Breast epithelium (tissue), 4 donors: ENCODE measurements at regions not wholly inside any gene's neighbourhood (a gene's known extent, or its start where the extent isn't known, plus 50 kb on each side); places are given as distances from the start of the nearest gene placed in this dataset.

ENCODE experiments used
- DNase-seq, 2 donors: peaks; one replicate each; pipeline ENCODE4 v3.0.0-alpha.2; 2019; ENCODE audit warnings: low spot score in 2 of 2
- H3K27ac ChIP-seq, 2 donors: fragments of 200-600 bp; sonication (generic) in 1 of 2; one replicate each; pipeline ENCODE4 v1.5.1; 2016 to 2019; ENCODE audit warnings: mild to moderate bottlenecking in 1 of 2
- H3K27me3 ChIP-seq, 2 donors: fragments of 200-600 bp; sonication (generic) in 1 of 2; one replicate each; pipeline versions ENCODE4 v1.5.1 to v1.6.0; 2017 to 2019; ENCODE audit warnings: control low read depth in 1 of 2, mild to moderate bottlenecking in 1 of 2
- H3K36me3 ChIP-seq: fragments of 200-600 bp; one replicate; pipeline ENCODE4 v1.5.1; 2019
- H3K4me1 ChIP-seq, 2 donors: fragments of 200-600 bp; sonication (generic); one replicate each; pipeline ENCODE4 v1.5.1; 2016 to 2019; ENCODE audit warnings: control low read depth in 1 of 2
- H3K4me3 ChIP-seq, 3 donors: fragments of 200-600 bp; sonication (generic); 1 replicate in 2 of 3; 2 replicates in 1 of 3; pipeline ENCODE4 v1.5.1; 2016 to 2019; ENCODE audit warnings: mild to moderate bottlenecking in 3 of 3, moderate library complexity in 2 of 3
- H3K9me3 ChIP-seq, 2 donors: fragments of 200-600 bp; sonication (generic) in 1 of 2; one replicate each; pipeline ENCODE4 v1.5.1; 2016 to 2019; ENCODE audit warnings: control low read depth in 1 of 2
- POLR2A ChIP-seq: fragments of 450-650 bp; IDR thresholded peaks from one replicate; pipeline ENCODE4 v1.6.1; 2016; ENCODE audit warnings: antibody characterized with exemption, mild to moderate bottlenecking, moderate library complexity
- POLR2AphosphoS5 ChIP-seq, 3 donors: sonication (generic); formaldehyde crosslinking; IDR thresholded peaks; one replicate each; pipeline ENCODE4 v1.6.1; 2017; ENCODE audit warnings: antibody characterized with exemption in 3 of 3
- intact Hi-C: fragments of 100-400 bp; cut with DNase I; formaldehyde crosslinking; loops from one replicate; pipeline ENCODE4 v1.15.1; 2023; ENCODE audit warnings: low total_unique reads
- TF ChIP-seq, protein P1 (sequence below), 3 donors: fragments of 450-650 bp; IDR thresholded peaks; one replicate each; pipeline ENCODE4 v1.5.1; 2016 to 2017; ENCODE audit warnings: antibody characterized with exemption in 3 of 3, mild to moderate bottlenecking in 3 of 3, moderate library complexity in 3 of 3

DNA sequence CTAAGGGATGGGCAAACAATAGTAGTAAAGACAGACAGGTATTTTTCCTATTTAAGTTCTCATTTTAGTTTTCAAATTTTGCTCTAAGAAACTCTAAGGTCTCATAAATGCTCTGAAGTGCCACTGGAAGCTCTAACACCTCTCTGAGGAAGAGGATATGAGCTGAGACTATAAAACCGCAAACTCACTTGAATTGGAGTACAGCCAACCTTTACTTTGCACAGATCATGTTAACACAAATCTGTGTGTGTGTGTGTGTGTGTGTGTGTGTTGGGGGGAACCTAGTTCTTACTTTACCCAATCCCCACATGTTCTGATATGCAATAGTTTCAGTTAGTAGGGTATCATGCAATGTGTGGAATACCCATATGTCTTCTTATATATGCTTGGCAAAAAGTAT lies 446.8 kb downstream of the CHL1 start:
- intact Hi-C loops: no loop called here
- Histone ChIP-seq H3K36me3 (no peaks in the 10 kb centered on the region), H3K4me1 (no peaks in the 10 kb centered on the region), H3K4me3 (no peak overlapping the region), H3K9me3 (no peaks in the 10 kb centered on the region), H3K27ac (no peak overlapping the region), H3K27me3 (no peaks in the 10 kb centered on the region)
- no peak for DNase-seq
- TF ChIP-seq, protein P1, sequence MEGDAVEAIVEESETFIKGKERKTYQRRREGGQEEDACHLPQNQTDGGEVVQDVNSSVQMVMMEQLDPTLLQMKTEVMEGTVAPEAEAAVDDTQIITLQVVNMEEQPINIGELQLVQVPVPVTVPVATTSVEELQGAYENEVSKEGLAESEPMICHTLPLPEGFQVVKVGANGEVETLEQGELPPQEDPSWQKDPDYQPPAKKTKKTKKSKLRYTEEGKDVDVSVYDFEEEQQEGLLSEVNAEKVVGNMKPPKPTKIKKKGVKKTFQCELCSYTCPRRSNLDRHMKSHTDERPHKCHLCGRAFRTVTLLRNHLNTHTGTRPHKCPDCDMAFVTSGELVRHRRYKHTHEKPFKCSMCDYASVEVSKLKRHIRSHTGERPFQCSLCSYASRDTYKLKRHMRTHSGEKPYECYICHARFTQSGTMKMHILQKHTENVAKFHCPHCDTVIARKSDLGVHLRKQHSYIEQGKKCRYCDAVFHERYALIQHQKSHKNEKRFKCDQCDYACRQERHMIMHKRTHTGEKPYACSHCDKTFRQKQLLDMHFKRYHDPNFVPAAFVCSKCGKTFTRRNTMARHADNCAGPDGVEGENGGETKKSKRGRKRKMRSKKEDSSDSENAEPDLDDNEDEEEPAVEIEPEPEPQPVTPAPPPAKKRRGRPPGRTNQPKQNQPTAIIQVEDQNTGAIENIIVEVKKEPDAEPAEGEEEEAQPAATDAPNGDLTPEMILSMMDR (IDR thresholded peaks at IDR 0.05): no peak
- no peak for TF ChIP-seq POLR2A
- TF ChIP-seq POLR2AphosphoS5 (IDR thresholded peaks at IDR 0.05): no peak

DNA sequence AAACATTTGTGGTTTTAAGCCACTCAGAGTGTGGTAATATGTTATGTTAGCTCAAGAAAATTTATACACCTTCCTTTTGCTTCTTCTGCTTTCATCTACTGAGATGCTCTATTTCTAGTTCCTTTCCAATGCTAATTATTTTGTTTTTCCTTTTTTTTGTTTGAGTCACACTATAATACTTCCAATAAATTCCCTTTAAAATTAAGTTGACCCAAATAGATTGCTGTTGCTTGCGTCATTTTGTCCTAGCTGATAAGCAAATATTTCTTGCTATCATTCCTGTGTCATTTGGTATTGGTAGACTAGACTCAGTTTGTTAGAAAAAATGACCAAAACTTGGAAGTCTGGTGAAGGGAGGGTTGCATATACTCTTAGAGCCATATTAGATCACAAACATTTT lies 437.0 kb upstream of the CNTN6 start:
- Histone ChIP-seq H3K27me3 (no peaks in the 10 kb centered on the region), H3K27ac (no peak overlapping the region), H3K36me3 (no peaks in the 10 kb centered on the region), H3K4me3 (no peak overlapping the region), H3K4me1 (no peaks in the 10 kb centered on the region), H3K9me3 (no peaks in the 10 kb centered on the region)
- no peak for DNase-seq
- TF ChIP-seq POLR2AphosphoS5 (IDR thresholded peaks at IDR 0.05): no peak
- no peak for TF ChIP-seq POLR2A
- TF ChIP-seq, protein P1 (IDR thresholded peaks at IDR 0.05): no peak
- intact Hi-C loops: no loop called here

DNA sequence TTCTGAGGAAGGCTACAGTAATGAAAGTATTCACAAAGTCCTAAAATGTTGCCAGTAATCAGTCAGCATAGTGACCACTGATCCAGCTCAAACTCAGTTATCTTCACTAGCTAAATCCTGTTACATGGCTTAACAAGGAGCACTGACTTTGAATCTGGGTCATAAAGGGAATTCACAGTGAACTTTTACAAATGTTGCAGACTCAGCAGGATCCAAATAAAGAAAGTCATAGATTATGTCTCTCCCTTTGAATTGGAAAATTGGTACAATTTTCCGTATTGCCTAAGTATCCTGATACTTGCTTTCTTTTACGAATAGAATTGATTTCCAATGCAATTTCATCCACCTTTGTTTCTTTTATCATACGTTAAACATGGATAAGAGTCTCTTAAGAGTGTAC lies 431.5 kb upstream of the CNTN6 start:
- Histone ChIP-seq H3K4me3 (no peak overlapping the region), H3K9me3 (no peaks in the 10 kb centered on the region), H3K4me1 (no peaks in the 10 kb centered on the region), H3K36me3 (no peaks in the 10 kb centered on the region), H3K27me3 (no peaks in the 10 kb centered on the region), H3K27ac (no peak overlapping the region)
- TF ChIP-seq POLR2A (no peak), POLR2AphosphoS5 (IDR thresholded peaks at IDR 0.05) (no peak)
- TF ChIP-seq, protein P1 (IDR thresholded peaks at IDR 0.05): no peak
- intact Hi-C loops: no loop called here
- no peak for DNase-seq

DNA sequence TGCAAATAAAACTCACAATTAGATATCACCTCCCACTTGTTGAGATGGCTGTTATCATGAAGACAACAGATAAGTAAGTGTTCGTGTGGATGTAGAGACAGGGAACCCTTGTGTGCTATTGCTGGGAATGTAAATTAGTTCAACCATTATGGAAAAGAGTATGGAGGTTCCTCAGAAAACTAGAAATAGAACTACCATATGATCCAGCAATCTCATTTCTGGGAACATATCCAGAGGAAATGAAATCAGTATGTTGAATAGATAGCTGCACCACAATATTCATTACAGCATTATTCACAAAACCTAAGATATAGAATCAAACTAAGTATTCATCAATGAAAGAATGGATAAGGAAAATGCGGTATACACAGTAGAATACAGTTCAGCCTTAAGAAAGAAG lies 418.7 kb upstream of the CNTN6 start:
- Histone ChIP-seq H3K27ac (no peak overlapping the region), H3K27me3 (no peaks in the 10 kb centered on the region), H3K4me1 (no peaks in the 10 kb centered on the region), H3K4me3 (no peak overlapping the region), H3K9me3 (peaks cover 8 to 9% of the 10 kb centered on the region in 2 donors), H3K36me3 (no peaks in the 10 kb centered on the region)
- TF ChIP-seq POLR2AphosphoS5 (IDR thresholded peaks at IDR 0.05) (no peak), POLR2A (no peak)
- TF ChIP-seq, protein P1 (IDR thresholded peaks at IDR 0.05): no peak
- no peak for DNase-seq
- intact Hi-C loops: no loop called here

DNA sequence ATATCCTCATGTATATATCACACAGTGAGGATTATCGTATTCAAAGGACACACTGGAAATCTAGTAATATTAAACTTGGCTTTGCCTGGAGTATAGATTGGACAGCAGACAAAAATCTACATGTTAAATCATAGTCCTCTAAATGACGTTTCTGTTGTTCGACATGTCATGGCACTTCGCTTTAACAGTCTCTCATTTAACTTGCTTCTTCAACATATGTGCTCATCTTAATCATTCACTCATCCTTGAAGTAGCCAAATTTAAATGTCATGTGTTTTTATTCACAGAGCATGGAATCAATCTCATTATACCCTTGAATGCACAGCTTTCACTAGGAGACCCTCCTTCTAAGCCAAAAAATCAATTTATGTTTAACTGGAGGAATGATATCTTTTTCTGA lies 417.0 kb upstream of the CNTN6 start:
- H3K27ac ChIP-seq: no peak overlapping the region
- peaks cover 8 to 9% of the 10 kb centered on the region in 2 donors for H3K9me3 ChIP-seq
- intact Hi-C loops: no loop called here
- H3K4me1 ChIP-seq: no peaks in the 10 kb centered on the region
- no peaks in the 10 kb centered on the region for H3K36me3 ChIP-seq
- no peak for DNase-seq
- no peak overlapping the region for H3K4me3 ChIP-seq
- no peaks in the 10 kb centered on the region for H3K27me3 ChIP-seq
- TF ChIP-seq POLR2A (no peak), POLR2AphosphoS5 (IDR thresholded peaks at IDR 0.05) (no peak)
- TF ChIP-seq, protein P1 (IDR thresholded peaks at IDR 0.05): no peak
